HG03135 (cell line): ENCODE measurements at regions not wholly inside any gene's neighbourhood (a gene's known extent, or its start where the extent isn't known, plus 50 kb on each side); places are given as distances from the start of the nearest gene placed in this dataset.

Source experiments
- ATAC-seq: cut with Tn5 transposase; IDR thresholded peaks from one replicate; pipeline ENCODE4 v1.9.1; 2021; ENCODE audit warnings: mild to moderate bottlenecking, moderate library complexity; ENCODE audit not compliant: unreplicated experiment

DNA sequence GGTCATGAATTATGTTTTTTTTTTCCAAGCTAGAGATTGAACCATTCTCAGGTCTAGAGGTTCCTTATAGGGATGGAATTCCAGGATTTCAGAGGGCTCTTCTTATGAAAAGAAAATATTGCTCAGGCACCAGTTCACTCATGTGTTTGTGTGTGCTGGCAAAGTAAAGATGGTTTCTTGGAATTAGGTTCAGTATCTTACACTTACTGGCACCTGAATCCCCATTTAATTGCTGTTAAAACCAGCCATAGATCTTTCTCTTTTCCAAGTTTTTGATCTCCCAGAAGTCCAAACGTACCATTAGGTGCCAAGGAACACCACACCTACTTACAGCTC, 508.4 kb downstream of the CDH26 start:
- no peak for ATAC-seq

DNA sequence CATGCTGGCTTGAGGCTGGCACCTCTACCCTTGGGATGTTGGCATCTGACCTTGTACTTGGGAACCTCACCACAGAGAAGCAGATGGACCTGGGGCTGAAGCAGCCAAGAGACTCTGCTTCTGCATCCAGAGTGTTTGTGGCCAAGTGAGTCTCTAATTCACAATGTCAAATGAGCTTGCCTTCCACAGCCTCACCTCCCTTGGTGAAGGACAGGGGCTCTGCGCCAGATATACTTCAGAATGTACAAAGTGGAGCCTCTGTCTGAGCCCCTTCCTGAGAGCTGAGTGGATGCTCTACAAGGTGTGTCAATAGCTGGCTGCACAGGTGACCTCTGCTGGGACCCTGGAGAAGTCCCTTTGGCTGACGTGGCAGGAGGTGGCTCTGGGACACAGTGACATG, 508.9 kb downstream of the CDH26 start:
- ATAC-seq: no peak

DNA sequence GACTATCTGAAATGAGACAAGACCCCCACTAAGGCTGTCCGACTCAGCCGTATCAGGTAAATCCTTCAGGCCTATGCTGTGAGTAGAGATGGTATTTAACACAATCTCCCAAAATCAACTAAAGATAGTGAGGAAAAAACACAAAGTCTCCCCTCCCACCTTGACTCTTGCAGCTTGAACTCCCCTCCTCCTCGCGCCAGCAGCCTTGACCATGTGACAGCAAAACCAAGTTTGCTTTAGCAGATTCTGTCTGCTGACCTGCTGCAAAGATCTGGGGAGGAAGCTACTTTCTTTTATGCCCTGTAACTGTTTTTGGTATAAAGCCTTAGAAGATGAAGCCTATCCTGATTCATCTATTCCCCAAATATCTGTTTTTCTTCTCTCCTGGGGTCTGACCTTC, 509.5 kb downstream of the CDH26 start:
- ATAC-seq: no peak

DNA sequence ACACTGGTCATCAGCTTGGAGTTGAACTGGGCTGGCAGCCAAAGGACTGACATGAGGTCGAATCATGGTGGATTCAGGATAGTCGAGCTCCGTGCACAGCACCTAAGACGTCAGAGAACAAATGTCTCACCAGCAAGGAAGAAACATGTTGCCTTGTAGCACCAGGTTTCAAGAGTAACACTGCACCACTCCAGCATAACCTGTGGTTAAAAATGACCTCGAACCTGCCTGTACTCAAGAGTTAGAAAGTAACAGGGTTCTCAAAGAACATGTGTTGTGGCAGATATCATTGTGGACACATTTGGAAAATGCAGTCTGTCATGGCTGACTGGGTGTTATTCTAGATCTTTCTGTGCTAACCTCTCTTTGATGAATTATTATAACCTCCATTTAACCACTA, 511.6 kb downstream of the CDH26 start:
- ATAC-seq: no peak

DNA sequence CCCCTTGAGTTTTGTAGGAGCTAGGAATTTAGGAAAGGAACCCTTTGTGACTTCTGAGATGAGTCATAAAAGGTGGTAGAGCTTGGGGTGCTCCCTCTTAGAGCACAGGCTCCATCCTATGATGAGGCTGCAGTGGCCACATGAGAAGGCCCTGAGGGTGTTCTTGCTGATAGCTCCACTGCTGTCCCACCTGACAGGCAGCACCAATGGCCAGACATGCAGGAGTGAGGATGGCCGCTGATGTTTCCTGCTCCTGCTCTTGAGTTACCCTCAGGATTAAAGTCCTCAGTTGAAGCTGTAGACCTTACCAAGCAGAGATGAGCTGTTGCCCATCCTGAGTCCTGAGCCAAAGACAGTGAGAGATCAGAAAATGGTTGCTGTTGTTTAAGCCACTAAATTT, 512.1 kb downstream of the CDH26 start:
- no peak for ATAC-seq

DNA sequence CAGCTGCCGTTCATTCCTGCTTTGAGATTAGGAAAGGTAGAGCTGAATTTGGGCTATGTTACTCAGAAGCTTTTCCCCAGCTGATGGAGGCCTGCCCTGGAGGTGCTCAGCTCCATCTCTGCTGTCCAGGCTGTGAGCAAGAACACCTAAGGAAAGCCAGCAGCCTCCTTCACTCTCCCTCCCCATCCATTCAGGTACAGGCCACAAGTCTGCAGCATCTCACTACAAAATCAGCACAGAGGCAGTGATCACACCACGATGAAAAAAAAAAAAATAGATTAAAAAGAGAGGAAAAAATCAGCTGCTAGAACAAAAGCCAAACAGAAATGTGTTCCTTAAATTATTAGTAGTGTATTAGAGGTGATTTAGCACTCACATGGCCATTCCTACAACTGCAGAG, 515.0 kb downstream of the CDH26 start:
- ATAC-seq: no peak

DNA sequence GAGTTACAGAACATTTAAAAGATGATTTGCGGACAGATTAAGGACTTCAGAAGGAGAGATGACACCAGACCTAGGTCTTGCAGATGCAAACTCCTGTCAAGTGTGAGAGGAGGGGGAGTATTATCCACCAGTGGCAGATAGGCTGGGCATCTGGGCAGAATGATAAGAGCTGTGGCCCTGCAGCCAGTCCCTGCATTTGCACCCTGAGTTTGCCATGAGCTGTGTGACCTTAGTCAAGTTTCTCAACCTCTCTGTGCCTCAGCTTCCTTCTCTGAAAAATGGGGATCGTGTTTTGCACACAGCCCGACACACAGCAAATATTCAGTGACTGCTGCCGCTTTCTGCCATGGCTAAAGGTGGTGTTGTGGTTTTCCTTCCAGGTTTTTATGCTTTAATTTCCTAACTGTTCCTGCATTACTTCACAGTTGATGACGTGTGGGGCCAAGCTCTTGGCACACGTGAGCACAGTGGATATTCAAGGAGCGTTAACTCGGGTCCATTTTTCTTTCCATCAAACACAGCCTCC, 516.2 kb downstream of the CDH26 start:
- ATAC-seq: no peak

DNA sequence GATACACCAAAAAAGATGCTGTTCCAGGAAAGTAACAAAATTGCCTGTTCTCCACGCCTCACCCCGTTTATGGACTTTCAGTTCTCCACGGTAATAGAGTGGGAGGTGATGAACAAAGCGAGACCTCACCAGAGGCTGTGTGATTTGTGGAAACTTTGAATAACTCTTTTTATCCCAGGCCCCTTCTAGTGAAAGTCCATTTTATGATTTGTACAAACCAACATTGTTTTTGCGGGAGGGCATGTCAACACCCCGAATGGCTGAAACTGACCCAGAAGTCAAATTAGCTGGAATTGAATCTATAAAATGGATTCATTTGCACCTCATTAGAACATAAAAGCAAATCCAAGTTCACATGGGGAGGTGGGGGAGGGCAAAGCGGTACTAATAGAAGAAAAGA, 517.8 kb downstream of the CDH26 start:
- ATAC-seq: no peak

DNA sequence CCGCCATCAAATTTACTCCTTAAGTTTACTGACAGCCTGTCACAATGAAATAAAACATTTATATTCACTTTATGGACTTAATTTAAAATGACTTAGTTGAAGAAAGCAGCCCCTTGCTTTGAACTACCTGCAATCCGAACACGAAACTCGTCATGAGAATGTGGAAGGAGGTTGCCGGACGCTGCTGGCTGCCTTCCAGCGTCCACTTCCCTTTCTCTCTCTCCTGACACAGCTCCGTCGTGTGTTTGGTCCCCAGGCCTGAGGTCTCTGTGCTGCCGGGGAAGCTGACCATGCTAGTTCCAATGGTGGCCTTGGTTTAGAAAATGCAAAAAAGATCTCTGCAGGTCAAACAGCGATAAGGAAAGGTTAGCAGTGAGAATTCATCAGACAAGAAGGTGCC, 519.7 kb downstream of the CDH26 start:
- no peak for ATAC-seq

DNA sequence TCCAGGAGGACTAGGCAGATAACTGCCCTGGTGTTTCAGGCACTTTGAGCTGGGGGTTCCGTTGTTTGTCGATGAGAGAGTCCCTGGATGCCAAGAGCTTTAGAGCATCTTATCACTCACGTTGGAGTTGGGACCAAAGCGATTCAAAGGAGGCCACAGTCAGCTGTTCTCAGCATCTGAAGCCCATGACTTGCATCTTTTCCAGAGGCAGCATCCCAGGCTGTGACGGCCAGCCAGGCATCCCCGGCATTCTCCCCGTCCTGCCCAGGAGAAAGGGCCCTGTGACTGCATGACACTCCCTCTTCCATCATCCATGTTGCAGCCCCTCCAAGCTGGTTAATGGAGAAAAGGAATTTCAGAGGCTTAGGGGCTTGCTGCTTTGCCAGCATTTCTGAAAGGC, 520.3 kb downstream of the CDH26 start:
- ATAC-seq: no peak

DNA sequence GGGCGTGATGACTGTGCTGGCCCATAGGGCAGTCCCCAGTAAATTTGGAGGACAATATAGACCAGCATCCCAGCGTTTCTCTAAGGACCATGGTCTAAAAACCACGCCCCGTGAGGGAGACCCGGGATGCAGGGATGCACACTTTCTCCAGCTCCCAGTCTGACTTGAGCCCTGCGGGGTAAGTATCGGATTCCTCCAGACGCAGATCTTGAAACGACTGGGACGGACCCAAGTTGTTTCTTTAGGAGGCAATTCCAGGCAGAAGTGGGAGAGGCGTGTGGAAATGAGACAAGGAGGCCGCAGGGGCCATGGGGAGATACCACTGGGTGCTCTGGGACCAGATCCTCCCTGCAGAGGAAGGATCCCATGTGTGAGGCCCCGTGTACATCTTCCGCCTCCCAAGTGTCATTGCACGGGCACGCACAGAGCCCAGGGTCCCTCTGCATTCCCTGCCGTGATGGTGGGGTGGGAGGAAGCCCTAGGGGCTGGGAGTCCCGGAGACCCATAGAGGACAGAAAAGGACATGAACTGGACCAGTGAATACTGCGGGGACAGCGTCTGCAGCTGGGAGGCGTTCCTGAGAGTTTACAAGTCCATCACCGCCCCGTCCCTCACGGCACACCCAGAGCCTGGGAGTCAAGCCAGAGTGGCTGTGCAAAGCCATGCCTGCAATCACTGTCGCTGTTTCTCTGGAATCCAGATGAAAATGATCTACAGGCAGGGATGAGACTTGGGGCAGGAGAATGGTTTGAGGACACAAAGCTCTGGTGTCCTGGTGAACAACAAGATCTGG, 522.9 kb downstream of the CDH26 start:
- no peak for ATAC-seq

DNA sequence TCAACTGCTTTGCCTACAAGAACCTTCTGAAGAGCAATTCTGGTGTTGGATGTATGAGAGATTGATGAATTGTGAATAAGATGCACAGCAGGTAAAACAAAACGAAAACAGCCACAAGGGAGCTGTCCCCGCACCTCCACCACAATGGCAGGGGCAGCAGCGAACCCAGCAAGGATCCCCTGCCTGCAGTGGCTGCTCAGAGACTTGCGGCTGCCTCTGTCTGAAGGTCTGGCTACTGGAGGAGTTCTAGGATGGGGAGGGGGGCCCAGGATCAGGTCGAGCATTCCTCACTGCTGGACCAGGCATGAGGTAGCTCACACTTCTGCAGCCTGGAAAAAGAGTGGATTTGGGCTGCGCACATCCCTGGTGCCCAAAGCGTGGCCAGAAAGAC, 523.5 kb downstream of the CDH26 start:
- no peak for ATAC-seq

DNA sequence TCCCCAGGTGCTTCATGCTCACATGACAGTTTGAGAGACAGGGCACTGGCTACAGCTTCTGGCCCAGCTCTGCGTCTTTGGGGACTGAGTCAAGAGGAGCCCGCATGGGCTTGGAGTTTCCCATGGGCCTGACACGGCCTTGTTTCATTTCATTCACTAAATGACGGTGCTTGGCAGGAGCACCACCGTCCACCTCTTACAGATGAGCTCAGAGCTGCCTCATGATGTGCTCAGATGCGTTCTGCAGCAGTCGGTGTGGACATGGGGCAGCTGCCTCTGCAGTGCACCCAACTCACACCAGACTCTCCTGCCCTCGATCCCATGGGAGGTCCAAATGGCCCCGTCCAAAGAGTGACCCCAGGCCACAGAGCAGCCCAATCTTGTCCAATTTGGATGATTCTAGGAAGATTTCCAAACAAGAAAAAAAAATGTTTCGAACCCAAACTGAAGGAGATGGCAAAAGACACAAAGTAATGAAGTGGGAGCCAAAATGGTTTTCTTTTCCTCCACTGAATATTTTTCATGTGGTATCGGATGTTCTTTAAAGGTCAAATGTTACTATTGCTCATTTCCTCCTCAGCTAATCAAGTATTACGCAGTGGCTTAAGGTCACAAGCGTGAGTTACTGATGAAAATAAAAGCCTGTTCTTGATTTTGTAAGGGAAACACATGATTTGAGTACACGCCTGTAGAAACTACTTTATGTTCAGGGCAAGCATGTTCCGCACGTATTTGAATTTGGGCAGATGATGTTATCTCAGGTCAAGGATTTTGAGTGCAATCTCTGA, 524.2 kb downstream of the CDH26 start:
- ATAC-seq: no peak

DNA sequence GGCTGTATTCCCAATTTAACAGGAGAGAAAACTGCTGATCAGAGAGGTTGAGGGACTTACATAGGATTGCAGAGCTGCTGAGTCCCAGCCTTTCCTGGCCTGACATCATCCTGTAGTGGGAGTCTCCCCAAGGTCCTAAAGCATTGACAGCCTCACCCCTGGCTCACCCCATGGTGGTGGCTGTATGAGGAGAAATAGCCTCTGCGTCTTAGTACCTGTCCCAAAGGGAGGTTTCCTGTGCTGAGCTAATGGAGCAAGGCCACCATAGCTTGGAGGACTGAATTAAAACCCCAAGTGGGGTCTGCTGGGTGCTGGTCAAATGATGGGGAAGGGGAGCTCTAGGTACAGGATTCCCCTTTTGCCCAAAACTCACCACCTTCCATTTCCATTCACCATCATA, 525.1 kb downstream of the CDH26 start:
- ATAC-seq: no peak

DNA sequence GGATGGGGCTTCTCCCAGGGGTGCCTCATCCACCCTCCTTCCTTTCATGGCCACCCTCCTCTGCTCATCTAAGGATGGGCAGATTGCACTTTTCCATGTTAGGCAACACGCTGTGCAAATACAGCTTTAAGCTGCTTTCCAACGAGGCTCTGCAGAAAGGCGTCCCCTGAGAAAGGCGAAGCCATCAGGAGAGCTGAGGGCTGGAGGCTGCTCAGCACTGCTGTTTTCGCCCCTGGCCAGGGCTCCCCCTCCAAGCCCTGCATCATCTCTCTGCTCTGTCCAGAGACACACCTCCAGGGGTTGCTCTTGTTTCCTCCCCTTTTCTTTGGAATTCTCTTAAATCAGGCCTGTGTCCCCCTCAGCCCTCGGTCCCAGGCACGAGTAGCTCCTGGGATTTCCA, 526.1 kb downstream of the CDH26 start:
- ATAC-seq: no peak

DNA sequence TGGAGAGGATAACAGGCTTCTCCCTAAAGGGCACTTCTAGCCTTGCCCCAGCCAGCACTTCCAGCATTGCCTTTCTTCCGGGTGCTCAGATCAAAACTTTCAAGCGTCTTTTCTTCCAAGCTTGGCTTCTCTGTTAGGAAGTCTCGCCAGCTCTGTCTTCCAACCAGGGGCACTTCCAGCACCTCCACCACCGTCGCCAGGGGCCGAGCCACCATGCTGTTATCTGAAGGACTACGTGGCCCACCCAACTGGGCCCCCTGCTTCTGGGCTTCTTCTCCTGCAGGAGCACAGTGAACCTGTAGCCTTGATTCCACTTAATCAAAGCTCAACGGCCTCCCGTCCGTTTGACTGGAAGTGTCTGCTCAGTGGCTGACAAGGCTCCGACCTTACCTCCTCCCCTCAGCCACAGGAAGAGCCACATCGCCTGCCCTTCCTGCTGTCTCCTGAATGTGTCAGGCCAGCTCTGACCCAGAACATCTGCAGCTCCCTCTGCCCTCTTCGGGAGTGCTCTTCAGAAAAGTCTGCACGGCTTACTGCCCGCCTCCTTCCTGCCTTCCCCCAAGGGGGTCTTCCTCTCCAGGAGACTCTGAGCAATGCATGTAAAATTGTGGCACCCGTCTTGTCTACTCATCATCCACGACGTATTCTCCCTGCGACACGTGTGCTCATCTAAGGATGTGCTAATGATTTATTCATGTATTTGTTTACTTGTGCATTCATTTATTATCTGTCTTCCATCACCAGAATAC, 527.0 kb downstream of the CDH26 start:
- no peak for ATAC-seq

DNA sequence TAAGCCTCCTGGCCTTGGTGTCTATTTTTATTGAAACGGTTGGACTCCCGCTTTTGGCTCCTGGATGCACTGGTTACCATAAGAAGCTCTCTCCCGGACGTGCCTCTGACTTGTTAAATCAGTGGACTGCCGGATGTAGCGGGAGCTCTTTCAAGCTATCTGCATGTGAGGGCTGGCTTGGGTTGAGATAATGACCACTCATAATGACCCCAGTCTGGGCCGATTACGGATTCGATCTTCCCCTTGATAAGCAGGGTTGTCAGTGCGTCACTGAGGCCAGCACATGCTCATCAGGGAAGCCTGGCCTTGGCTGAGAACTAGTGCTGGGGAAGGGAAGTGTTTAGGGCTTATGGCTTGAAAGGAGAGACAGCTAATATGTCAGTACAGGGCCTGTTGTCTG, 528.1 kb downstream of the CDH26 start:
- ATAC-seq: no peak

DNA sequence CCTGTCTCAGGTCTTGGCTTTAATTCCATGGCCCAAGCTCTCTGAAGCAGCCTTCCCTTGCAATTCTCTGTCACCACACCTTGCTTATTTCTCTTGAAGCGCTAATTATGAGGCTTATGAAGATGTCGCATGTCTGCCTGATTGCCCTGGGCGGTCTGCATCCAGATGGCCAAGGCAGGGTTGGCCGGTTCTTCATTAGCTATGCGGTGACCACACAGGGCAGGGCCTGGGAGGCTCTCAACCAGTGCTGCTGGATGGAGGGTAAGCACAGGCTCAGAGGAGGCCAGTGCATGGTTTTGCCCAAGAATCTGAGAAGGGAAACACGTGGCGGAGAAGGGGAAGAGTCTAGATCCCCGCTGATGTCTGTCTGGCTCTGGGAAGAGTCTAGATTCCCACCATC, 528.7 kb downstream of the CDH26 start:
- ATAC-seq: no peak

DNA sequence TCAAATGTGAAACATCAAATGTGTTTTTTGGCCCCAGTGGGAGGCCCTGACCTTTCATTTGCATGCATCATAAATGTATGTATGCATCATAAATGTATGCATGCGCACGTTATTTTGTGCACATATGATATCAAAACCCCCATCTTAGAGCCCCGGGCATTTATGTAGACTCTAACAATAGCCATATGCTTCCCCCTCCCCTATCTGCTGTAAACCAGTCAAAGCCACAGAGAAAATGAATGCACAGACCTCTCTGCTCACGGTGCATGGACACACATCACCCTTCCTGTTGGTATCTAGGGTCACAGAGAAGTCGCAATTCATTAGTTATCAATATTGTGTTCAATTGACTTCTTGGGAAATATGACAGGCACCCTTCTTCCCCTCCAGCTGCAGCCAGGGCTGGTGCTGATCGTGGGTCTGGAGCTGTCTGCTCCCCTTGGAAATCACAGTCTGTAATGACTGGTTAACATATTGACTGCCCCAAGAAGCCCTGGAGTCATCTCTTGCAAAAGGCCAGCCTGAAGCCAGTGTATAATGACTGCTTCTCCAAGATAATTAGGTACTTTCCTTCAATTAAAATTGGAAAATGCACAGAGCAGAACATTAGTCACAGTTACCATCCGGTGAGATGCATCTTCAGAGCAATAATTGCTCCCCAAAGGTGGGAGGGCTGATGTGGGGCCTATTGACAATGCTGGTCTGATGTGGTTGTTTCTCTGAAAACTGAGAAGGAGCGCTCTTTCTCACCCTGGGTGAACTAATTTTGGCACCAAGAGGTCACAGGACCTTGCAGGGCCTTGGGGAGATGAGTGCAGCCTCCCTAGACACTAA, 532.2 kb downstream of the CDH26 start:
- ATAC-seq: no peak

DNA sequence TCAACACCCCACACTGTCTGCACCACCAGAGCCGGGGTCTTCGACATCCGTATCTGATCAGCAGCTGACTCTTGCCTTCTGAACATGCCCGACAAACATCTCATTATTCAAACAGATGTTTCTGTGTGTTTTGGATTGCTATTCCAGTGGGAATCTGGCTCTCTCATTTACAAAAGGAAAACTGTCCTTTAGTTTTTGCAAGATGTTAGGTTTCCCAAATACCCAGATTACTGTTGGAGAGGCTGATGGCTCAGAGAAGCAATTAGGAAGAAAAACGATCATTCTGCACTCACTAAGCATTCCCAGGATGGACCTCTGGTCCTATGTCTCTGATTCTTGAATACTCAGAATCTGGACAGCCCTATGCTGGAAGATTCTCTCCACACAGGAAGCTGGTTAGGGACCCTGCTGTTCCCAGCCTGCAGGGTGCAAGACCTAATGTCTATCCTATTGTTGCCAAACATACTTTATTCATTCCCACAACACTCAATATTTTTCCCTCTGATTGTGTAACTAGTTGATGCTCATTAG, 532.9 kb downstream of the CDH26 start:
- ATAC-seq: no peak

DNA sequence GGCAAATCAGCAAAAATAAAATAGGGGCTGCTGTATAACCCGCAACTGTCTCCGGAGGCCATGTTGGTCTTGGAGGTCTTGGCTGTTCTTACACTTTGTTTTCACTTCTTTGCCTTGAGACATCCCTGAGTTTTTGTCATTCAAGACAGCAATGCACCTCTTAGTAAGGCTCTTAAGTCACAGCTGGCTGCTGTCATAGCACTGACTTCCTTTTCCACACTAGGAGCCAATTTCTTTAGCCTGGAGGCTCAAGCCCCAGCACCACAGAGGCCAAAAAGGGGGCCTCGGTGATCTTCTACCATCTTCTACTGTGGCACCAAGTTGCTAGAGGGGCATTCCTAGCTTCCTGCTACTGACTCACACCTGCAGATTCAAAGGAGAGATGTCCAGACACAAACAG, 536.3 kb downstream of the CDH26 start:
- ATAC-seq: no peak
